ENCODE measurements at regions not wholly inside any gene's neighbourhood (a gene's known extent, or its start where the extent isn't known, plus 50 kb on each side); places are given as distances from the start of the nearest gene placed in this dataset.

- TF ChIP-seq CTCF (IDR thresholded peaks at IDR 0.05; ENCODE audit: low read length) (no peak), EZH2 (optimal IDR thresholded peaks at IDR 0.05; ENCODE audit: low read depth, low read length) (no peak), EZH2phosphoT487 (IDR thresholded peaks at IDR 0.05; ENCODE audit: low read length) (no peak)
These were observed 381.2 kb upstream of the DUSP10 start for GRCh38 chr1:222123111-222123510.
